Ovary (tissue), 7 donors: ENCODE measurements at regions not wholly inside any gene's neighbourhood (a gene's known extent, or its start where the extent isn't known, plus 50 kb on each side); places are given as distances from the start of the nearest gene placed in this dataset.

ENCODE experiments used
- DNase-seq, 5 donors: peaks; one replicate each; pipeline ENCODE4 v3.0.0-alpha.2; 2019 to 2020
- H3K27ac ChIP-seq, 2 donors: fragments of 200-600 bp; one replicate each; pipeline versions ENCODE4 v1.5.1 to v1.8.0; 2019 to 2022
- H3K27me3 ChIP-seq: fragments of 200-600 bp; one replicate; pipeline ENCODE4 v1.8.0; 2022
- H3K36me3 ChIP-seq: fragments of 200-600 bp; sonication (generic); one replicate; pipeline ENCODE4 v1.5.1; 2019
- H3K4me1 ChIP-seq: one replicate; pipeline ENCODE4 v1.8.1; 2013; ENCODE audit warnings: mild to moderate bottlenecking, moderate library complexity; ENCODE audit not compliant: insufficient read depth
- H3K4me3 ChIP-seq: fragments of 200-600 bp; sonication (generic); one replicate; pipeline ENCODE4 v1.5.1; 2017
- H3K9me3 ChIP-seq, 2 donors: fragments of 200-600 bp in 1 of 2; sonication (generic) in 1 of 2; one replicate each; pipeline versions ENCODE4 v1.5.1 to v1.8.1; 2013 to 2019; ENCODE audit warnings: mild to moderate bottlenecking in 1 of 2, moderate library complexity in 1 of 2
- CTCF ChIP-seq, 3 donors: fragments of 450-650 bp in 2 of 3; fragments of 200-600 bp in 1 of 3; IDR thresholded peaks; one replicate each; pipeline versions ENCODE4 v1.5.1 to v1.8.0; 2016 to 2022; ENCODE audit warnings: antibody characterized with exemption in 3 of 3, mild to moderate bottlenecking in 1 of 3
- EP300 ChIP-seq: sonication (generic); formaldehyde crosslinking; IDR thresholded peaks from one replicate; pipeline ENCODE4 v1.6.1; 2017; ENCODE audit warnings: antibody characterized with exemption
- POLR2A ChIP-seq: fragments of 450-650 bp; IDR thresholded peaks from one replicate; pipeline ENCODE4 v1.6.1; 2017; ENCODE audit warnings: antibody characterized with exemption, mild to moderate bottlenecking, moderate library complexity
- WGBS, 3 donors: extraction: QIAGEN DNeasy Blood & Tissue Kit in 1 of 3; methylation state at CpG; one replicate each; pipeline versions ENCODE4 v1.1.5 to v1.1.7; 2013 to 2017; 5-methylcytosine and 5-hydroxymethylcytosine counted together
- intact Hi-C, 4 donors: fragments of 100-400 bp; cut with DNase I; formaldehyde crosslinking; loops; one replicate each; pipeline versions ENCODE4 v1.11.0 to v1.15.1; 2022 to 2023
- donor health status: DM: no; HTN: no; CAD: no; lungs with moderate emphysema.
- donor health status: DM: no; HTN: no; CAD: no.
- donor health status: Bipolar disorder and iron deficiency.
- donor health status: DM: no; HTN: no; CAD: no.
- donor health status: DM: yes; HTN: yes; CAD: no.

GRCh38 chr1:191608367-191608766 lies 549.9 kb upstream of the RGS18 start:
- no peaks in the 10 kb centered on the region for H3K36me3 ChIP-seq
- no peaks in the 10 kb centered on the region for H3K27me3 ChIP-seq
- H3K9me3 ChIP-seq = no peaks in the 10 kb centered on the region
- no peak overlapping the region for H3K27ac ChIP-seq
- peaks cover 1% of the 10 kb centered on the region for H3K4me1 ChIP-seq
- WGBS, 3 donors = 90 to 95% (median 93%) methylated on average over 4 of the region's 4 CpGs
- intact Hi-C loops = no loop called here
- no peak overlapping the region for H3K4me3 ChIP-seq
- no peak for TF ChIP-seq POLR2A
- no peak for TF ChIP-seq EP300
- DNase-seq = no peak

- no peak overlapping the region for H3K27ac ChIP-seq
- intact Hi-C loops = no loop called here
- no peaks in the 10 kb centered on the region for H3K36me3 ChIP-seq
- no peak for DNase-seq
- H3K4me3 ChIP-seq = no peak overlapping the region
- no peaks in the 10 kb centered on the region for H3K27me3 ChIP-seq
- H3K4me1 ChIP-seq = peaks cover 1% of the 10 kb centered on the region
- no peaks in the 10 kb centered on the region for H3K9me3 ChIP-seq
- TF ChIP-seq CTCF (IDR thresholded peaks at IDR 0.05) (no peak), POLR2A (no peak), EP300 (no peak)
These were observed 549.0 kb upstream of the RGS18 start for GRCh38 chr1:191609305-191609704.

DNA sequence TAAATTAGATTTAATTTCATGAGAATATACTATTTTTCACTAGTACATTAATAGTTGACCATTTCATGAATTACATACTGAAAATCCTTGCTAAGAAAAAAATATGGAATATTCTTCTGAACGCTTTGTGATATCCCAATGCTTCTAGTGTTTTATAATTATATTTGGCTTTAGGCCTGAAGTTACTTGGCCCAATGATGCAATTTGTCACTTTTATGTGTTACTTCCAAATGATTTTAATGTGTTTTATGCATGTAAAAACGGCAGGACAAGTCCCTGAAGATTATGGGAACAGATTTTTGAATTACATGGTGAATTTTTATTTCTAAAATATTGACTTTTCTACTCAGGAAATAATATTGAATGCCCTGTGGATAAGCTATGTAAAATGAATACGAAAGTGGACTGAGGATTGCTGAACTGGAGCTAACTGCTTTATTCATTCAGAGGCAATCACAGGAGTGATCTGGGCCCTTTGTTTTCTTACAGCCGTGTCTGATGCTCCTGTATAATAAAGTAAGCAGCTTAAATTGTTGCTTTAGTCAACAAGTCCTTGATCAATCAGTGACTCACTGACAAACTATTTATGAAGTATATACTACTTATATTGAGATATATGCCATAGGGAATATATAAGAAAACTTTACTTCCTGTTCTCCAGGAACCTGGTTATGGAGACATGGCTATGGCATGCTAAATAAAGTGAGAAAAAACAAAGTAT lies 543.0 kb upstream of the RGS18 start:
- H3K9me3 ChIP-seq = no peaks in the 10 kb centered on the region
- intact Hi-C loops = no loop called here
- H3K27ac ChIP-seq = no peak overlapping the region
- no peaks in the 10 kb centered on the region for H3K27me3 ChIP-seq
- no peak for DNase-seq
- H3K36me3 ChIP-seq = no peaks in the 10 kb centered on the region
- TF ChIP-seq POLR2A = no peak
- no peak for TF ChIP-seq EP300
- TF ChIP-seq CTCF (IDR thresholded peaks at IDR 0.05) = no peak
- no peak overlapping the region for H3K4me3 ChIP-seq
- 73 to 86% (median 84%) methylated on average over 4 of the region's 4 CpGs for WGBS, 3 donors
- no peaks in the 10 kb centered on the region for H3K4me1 ChIP-seq

GRCh38 chr1:191618181-191618580 lies 540.1 kb upstream of the RGS18 start:
- Histone ChIP-seq H3K4me3 (no peak overlapping the region), H3K4me1 (no peaks in the 10 kb centered on the region), H3K36me3 (no peaks in the 10 kb centered on the region), H3K27ac (no peak overlapping the region), H3K9me3 (no peaks in the 10 kb centered on the region), H3K27me3 (no peaks in the 10 kb centered on the region)
- intact Hi-C loops = no loop called here
- 54 to 72% (median 62%) methylated on average over 2 of the region's 2 CpGs for WGBS, 3 donors
- no peak for TF ChIP-seq CTCF (IDR thresholded peaks at IDR 0.05)
- no peak for TF ChIP-seq POLR2A
- no peak for TF ChIP-seq EP300
- DNase-seq = no peak

DNA sequence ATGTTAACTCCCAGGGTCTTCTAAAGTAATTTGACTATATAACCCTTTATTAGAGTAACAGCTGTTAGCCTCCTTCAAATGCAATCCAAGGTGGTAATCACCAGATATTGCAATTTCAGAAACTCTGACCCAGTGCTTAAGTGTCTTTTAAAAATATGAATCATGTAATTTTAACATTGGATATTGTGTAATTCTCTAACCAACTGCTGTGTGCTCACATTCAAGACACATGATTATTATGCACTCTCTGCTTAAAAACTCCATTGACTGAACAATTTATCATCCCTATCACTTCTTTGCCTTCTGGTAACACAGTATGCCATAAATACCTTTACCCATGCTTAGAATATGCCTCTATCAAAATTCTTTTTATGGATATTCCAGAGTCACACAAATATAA lies 537.4 kb upstream of the RGS18 start:
- intact Hi-C loops = no loop called here
- H3K4me3 ChIP-seq = no peak overlapping the region
- H3K36me3 ChIP-seq = no peaks in the 10 kb centered on the region
- no peak overlapping the region for H3K27ac ChIP-seq
- H3K27me3 ChIP-seq = no peaks in the 10 kb centered on the region
- no peak for TF ChIP-seq POLR2A
- no peak for TF ChIP-seq CTCF (IDR thresholded peaks at IDR 0.05)
- TF ChIP-seq EP300 = no peak
- H3K4me1 ChIP-seq = no peaks in the 10 kb centered on the region
- H3K9me3 ChIP-seq = no peaks in the 10 kb centered on the region
- no peak for DNase-seq
